COR-L47 (cell line): ENCODE measurements at regions not wholly inside any gene's neighbourhood (a gene's known extent, or its start where the extent isn't known, plus 50 kb on each side); places are given as distances from the start of the nearest gene placed in this dataset.

Experiments
- DNase-seq: peaks from one replicate; lab custom pipeline; 2025; lab: John Stamatoyannopoulos, UW

GRCh38 chr2:6421138-6421730, 444.5 kb downstream of the CMPK2 start:
- no peak for DNase-seq

DNA sequence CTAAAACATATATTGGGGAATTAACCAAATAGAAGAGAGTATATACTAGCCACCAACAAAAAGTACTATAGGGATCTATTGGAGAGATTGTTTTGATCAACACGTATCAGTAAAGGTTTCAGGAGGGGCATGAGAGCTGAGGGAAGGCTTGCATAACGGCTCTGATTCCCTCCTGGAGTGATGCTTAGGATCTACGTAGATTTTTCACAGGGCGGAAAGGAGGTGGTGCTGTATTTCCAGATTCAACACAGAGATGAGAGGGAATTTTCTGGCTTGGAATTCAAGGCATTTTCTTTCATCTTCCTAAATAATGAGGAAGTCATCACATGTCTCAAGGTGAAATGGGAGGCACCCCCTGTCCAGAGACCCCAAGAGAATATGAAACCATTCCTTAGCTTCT, 443.8 kb downstream of the CMPK2 start:
- DNase-seq = no peak

DNA sequence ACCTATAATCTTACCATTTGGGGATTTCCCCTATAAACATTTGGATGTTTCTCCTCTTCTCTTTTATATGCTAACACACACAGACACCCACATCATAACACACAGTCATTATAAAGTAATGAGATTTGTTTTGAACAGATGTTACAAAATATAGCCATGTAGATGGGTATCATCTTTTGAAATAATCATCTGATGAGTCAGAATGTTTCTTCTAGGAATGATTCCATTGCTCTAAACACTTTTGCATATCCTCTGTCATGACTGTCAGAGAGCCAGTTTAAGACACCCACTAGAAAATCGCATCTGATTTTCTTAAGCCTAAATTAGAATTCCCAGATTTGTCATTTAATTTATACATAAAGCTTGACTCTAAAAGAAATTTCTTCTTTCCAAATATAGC, 442.6 kb downstream of the CMPK2 start:
- no peak for DNase-seq

- DNase-seq = no peak
Measured at GRCh38 chr2:6423944-6424343, 441.8 kb downstream of the CMPK2 start.

DNA sequence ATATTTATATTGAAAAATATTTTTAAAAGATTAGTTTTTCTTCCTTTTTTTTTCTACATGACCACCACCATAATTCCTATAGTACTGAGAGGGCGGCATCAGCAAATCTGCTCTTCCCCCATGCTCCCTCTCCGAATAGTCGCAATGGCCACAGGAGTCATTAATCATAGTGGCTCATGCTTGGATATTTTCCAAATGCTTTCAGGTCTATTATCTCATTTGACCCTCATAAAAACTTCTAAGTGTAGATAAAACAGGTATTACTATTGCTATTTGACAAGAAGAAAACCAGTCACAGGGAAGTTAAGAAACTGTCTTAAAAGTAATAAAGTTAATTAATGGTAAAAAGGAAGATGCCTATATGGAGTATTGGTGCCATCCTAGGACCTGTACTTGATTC, 440.7 kb downstream of the CMPK2 start:
- DNase-seq = no peak

DNA sequence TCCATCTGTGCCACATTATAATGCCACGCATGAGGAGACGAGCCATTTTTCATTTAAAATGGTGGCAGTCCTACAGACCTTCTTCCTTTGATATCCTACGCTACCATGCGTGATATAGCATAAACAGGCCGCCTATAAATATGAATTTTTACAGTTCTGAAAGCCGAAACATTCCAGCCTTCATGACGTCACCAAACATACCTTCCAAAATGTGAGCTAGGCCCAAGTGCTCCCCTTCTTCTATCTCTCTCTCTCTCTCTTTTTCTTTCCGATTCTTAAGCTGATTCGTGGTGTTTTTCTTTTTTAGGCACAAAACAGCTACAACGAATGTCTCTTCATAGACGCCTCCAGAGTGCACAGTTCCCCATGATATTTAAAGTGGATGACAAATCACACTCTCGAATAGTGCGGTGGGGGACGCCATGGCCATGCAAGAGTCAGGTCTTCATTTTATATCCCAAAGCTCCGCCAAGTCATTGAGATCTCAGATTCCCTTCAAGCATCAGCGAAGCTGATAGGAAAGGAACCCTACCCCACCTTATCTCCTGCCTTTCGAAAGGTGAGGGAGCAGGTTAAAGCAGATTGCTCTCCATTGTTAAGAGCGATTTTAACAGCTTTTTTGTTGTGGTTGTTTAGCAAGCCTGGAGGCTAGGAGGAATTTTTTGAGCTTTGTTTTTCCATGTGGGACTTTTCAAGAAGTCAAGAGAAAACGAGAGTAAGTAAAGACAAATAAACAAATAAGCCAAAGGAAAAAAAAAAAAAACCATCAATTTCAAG, 436.3 kb downstream of the CMPK2 start:
- DNase-seq = no peak

DNA sequence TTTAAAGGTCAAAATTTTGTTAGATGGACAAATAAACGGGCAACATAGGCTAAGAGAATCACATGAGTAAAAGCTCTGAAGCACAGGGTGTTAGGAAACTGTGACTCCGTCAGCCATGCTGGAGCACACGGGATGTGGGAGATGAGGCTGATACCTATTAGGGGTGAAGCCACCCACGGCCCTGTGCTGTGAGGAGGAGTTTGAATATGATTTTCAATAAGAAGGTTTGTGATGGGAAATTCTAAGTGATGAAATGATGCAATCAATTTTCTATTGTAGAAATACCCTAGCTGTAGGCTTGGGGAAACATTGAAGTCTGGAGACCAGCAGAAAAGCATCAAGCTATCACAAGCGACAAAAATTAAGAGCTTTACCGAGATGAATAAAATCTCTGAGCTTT, 431.3 kb downstream of the CMPK2 start:
- no peak for DNase-seq

DNA sequence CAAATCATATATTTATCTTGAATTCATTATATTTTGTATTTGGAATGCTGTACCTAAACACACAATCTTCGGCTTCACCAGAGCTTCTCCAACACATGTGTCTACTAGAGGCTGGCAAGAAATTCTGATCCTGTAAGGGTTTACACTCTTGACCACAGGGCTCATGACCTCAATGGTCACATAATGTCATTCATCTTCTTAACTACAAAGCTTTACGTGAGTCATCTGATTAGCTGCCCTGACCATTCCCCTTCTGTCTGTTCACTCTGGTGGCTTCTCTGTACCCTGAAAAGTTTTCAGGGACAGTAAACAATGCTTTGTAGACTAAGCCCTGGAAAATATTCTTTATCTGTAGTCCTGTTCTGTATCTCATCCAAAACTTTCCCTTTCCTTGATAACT, 423.9 kb downstream of the CMPK2 start:
- DNase-seq = no peak

DNA sequence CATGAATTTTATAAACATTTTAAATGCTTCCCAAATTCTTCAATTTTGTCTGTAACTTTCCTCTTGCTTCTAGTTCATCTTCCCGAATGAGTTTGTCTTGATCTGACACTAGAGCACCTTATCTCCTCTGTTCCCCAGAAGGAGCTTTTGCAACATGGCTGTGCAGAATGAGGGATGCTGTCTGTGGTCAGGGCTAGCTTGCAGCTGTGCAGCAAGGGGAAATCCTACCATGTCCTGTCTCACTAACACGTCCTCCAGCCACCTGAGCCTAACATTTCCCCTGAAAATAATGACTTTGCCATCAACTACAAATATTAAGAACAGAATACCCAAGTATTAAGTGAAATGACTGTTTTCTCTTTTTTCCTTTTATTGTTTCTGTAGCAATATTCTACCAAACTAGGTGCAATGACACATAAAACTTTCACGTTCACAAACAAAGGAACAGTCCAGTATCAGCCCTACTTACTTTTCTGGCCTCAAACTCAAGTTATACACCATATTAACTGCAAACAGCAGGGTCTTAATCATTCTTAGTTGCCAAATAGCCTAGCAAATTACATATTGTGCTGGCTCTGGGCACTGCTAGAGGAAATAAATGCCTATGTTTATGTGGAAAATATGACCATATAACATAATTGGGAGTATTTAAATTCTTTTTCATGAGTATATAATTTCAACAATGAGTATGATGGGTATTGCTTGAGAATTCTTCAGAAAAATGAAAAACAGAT, 423.3 kb downstream of the CMPK2 start:
- no peak for DNase-seq

GRCh38 chr2:6443061-6443823, 422.5 kb downstream of the CMPK2 start:
- no peak for DNase-seq

- no peak for DNase-seq
Measured at GRCh38 chr2:6444514-6444913, 421.2 kb downstream of the CMPK2 start.

DNA sequence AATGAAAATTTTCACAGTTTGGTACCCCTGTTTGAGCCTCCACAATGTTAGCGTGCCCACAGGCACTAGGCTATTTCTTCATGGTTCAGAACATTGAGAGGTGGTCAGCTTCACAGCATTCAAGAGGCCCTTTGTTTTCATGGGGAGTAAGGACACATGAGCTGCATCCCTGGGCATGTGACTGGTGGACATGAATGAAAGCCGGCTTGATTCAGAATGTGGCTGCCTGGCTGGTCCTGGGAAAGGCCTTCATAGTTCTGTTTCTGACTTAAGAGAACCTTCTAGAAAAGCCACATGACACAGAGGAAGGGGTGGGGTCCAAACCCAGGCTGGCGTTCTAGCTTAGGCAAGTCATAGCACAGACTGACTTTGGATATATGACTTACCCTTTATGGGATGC, 420.6 kb downstream of the CMPK2 start:
- no peak for DNase-seq

DNA sequence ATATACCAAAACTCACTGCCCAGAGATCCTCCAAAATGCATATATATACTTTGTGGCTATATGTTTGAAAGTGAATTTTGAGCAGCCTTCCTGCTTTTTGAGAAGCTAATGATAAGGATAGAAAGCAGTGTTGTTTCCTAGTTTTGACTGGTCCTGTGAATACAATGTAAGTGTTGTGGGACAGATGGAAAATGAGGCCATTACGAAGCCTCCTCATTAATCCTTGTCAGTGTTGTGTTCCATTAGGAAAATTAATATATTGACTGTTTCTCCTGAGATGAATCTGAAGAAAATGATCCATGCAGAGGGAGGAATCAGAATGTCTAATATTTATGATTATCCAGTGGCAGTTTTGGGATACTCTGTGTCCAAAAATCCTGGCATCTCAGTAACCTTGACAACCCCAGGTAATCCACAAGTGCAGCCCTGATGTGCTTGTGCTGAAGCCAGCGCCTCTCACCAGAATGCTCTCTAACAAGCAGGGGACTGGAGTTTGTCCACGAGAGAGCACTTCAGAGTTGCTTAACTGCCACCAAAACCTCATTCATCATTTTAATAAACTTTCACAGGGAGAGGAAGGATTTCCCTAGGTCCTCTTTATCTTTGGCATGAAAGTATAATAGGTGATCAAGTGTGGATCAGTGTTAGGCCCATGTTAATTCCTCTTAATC, 418.6 kb downstream of the CMPK2 start:
- DNase-seq = no peak

- DNase-seq = no peak
Measured at GRCh38 chr2:6448893-6449292, 416.8 kb downstream of the CMPK2 start.

- no peak for DNase-seq
Measured at GRCh38 chr2:6449343-6449742, 416.4 kb downstream of the CMPK2 start.

- no peak for DNase-seq
Measured at GRCh38 chr2:6452702-6453481, 412.8 kb downstream of the CMPK2 start.

DNA sequence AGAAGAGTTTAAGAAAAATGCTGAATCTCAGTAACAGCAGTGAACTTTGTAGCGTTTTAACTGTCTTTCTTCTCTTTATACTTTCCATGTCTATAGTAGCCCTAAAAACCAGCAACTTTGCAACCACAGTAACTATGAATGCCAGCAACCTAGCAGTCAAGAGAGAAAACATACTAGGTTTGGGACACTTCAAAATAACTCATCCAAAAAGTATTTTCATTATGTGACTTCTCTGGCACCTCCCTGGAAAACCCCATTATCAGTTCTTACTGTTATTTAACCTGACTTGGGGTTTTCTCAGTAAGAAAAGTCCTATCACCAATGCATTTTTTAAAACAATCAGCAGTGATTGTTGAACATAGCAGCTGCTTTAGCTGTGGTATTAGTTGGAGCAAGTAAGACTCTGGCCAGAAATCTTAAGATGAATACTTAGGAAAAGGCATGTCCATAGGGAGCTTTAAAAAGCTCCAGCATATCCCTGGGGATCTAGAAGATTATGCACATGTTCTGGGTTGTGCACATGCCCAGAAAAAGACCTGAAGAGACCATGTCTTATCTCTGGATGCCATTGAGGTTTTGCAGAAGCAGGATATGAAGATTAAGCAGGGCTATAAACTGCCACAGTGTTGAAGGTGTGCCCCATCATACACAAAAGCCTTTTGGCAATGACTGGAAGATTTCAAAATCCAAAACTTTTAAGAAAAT, 411.3 kb downstream of the CMPK2 start:
- no peak for DNase-seq

GRCh38 chr2:6459138-6459537, 406.6 kb downstream of the CMPK2 start:
- DNase-seq = no peak

DNA sequence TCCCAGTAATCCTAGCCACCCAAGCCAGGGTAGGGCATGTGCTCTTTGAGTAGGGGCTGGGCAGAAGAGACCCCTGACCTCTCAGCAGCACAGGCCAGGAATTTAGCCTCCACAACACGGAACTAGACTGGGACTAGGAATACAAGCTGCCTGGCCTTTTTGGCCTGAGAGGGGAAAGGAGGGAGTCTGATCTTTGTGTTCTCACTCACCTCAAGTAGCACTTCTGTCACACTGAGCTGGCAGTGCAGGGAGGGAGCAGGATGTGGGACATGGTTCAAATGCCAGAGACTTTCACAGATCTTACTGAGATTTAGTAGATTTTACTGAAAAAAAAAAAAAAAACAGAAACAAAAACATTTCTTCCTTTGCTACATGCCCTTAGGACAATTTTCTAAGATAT, 395.2 kb downstream of the CMPK2 start:
- no peak for DNase-seq

DNA sequence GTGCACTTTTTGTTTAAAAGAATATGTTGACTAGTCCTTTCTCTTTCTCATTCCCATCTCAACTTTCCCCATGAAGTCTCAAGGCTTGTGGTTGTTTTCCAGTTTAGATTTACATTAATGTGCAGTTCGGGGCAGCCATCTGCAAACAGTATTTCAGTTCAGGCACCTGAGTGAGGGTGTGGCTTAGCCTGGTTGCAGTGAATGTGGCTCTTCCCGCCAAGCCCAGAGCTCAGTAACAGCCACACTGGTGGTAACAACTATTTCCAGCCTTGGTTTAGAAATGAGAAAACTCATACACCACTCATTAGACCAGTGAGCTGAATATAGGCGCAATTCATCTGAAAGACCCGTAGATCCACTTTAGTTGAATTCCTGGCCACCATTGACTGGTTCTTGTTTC, 394.3 kb downstream of the CMPK2 start:
- DNase-seq = no peak
